ENCODE measurements at regions not wholly inside any gene's neighbourhood (a gene's known extent, or its start where the extent isn't known, plus 50 kb on each side); places are given as distances from the start of the nearest gene placed in this dataset.

DNA sequence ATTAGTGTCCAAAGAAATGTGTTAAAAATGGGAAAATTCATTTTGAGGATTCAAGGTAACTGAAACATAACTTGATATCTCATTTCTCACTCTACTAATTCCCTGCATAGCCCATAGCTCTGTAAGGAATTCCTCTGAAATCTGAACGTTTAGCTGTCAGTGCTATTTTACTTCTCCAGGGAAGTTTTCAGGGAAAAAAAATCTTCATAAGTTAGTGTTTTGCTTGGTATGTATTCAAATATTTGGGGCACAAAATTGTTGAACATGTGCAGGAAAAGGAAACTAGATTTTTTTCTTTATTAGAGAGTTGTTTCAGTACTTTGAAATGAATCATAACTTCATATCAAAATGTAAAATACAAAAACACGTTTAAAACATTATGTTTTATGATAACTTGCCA lies 891.4 kb downstream of the CENPC start (continued):
- no peak for TF ChIP-seq ZBTB40 (IDR thresholded peaks at IDR 0.05)
- no peak for TF ChIP-seq ZBTB40 (CRISPR knock-in tag; IDR thresholded peaks at IDR 0.05)
- no peak for TF ChIP-seq SAP130 (CRISPR knock-in tag; IDR thresholded peaks at IDR 0.05; ENCODE audit: low read depth)
- TF ChIP-seq ZNF143 (CRISPR knock-in tag; IDR thresholded peaks at IDR 0.05): no peak
- TF ChIP-seq, protein P1, sequence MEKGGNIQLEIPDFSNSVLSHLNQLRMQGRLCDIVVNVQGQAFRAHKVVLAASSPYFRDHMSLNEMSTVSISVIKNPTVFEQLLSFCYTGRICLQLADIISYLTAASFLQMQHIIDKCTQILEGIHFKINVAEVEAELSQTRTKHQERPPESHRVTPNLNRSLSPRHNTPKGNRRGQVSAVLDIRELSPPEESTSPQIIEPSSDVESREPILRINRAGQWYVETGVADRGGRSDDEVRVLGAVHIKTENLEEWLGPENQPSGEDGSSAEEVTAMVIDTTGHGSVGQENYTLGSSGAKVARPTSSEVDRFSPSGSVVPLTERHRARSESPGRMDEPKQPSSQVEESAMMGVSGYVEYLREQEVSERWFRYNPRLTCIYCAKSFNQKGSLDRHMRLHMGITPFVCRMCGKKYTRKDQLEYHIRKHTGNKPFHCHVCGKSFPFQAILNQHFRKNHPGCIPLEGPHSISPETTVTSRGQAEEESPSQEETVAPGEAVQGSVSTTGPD (CRISPR knock-in tag; IDR thresholded peaks at IDR 0.05): no peak

Data from HepG2 (cell line).